GM12864 (cell line): ENCODE measurements at regions not wholly inside any gene's neighbourhood (a gene's known extent, or its start where the extent isn't known, plus 50 kb on each side); places are given as distances from the start of the nearest gene placed in this dataset.

Experiments
- DNase-seq: peaks from one replicate; pipeline ENCODE4 v3.0.0-alpha.2; 2011; ENCODE audit warnings: low read depth
- H3K4me3 ChIP-seq: 2 replicates; pipeline ENCODE4 v1.5.1; 2011; ENCODE audit warnings: mild to moderate bottlenecking, low read depth, low read length, control low read depth
- CTCF ChIP-seq: IDR thresholded peaks from 2 replicates; pipeline ENCODE4 v1.5.1; 2011; ENCODE audit warnings: low read depth, mild to moderate bottlenecking, moderate library complexity, low read length, control low read depth, inconsistent platforms; ENCODE audit errors: missing control alignments

- TF ChIP-seq CTCF = no peak
- DNase-seq = no peak
- no peak overlapping the region for H3K4me3 ChIP-seq
Observed at GRCh38 chr12:74963867-74964331, 245.7 kb downstream of the KCNC2 start.

GRCh38 chr12:74964390-74964789 lies 245.2 kb downstream of the KCNC2 start:
- DNase-seq = no peak
- no peak overlapping the region for H3K4me3 ChIP-seq
- no peak for TF ChIP-seq CTCF

GRCh38 chr12:74971201-74971600 lies 238.4 kb downstream of the KCNC2 start:
- DNase-seq = no peak
- TF ChIP-seq CTCF = no peak
- no peak overlapping the region for H3K4me3 ChIP-seq

- H3K4me3 ChIP-seq = no peak overlapping the region
- TF ChIP-seq CTCF = no peak
- DNase-seq = no peak
Observed at GRCh38 chr12:74977832-74978481, 231.7 kb downstream of the KCNC2 start.

GRCh38 chr12:74980510-74980909 lies 229.1 kb downstream of the KCNC2 start:
- no peak overlapping the region for H3K4me3 ChIP-seq
- DNase-seq = no peak

GRCh38 chr12:74981541-74981940 lies 228.1 kb downstream of the KCNC2 start:
- no peak for DNase-seq
- no peak overlapping the region for H3K4me3 ChIP-seq
- TF ChIP-seq CTCF = no peak

More at GRCh38 chr12:74980510-74980909, 229.1 kb downstream of the KCNC2 start:
- TF ChIP-seq CTCF = no peak

GRCh38 chr12:74983917-74984316 lies 225.7 kb downstream of the KCNC2 start:
- H3K4me3 ChIP-seq = no peak overlapping the region
- DNase-seq = no peak
- TF ChIP-seq CTCF = no peak
